Dendritic cell treated with granulocyte-macrophage colony-stimulating factor and Interleukin-4, amounts not matched to agents 40 ng/mL and 50 ng/mL, for 4 days (primary cell): ENCODE measurements at regions not wholly inside any gene's neighbourhood (a gene's known extent, or its start where the extent isn't known, plus 50 kb on each side); places are given as distances from the start of the nearest gene placed in this dataset.

Source experiments
- H3K27ac Mint-ChIP-seq: one replicate; pipeline ENCODE4 v1.8.0; 2022; ENCODE audit warnings: mild to moderate bottlenecking, mixed read lengths
- H3K27me3 Mint-ChIP-seq: one replicate; pipeline ENCODE4 v1.8.0; 2022; ENCODE audit warnings: mild to moderate bottlenecking, mixed read lengths
- H3K36me3 Mint-ChIP-seq: one replicate; pipeline ENCODE4 v1.8.0; 2022; ENCODE audit warnings: low read depth, mixed read lengths
- H3K4me1 Mint-ChIP-seq: one replicate; pipeline ENCODE4 v1.8.0; 2022; ENCODE audit warnings: low read depth, mixed read lengths
- H3K4me3 Mint-ChIP-seq: one replicate; pipeline ENCODE4 v1.8.0; 2022; ENCODE audit warnings: mild to moderate bottlenecking, moderate library complexity, mixed read lengths
- H3K9me3 Mint-ChIP-seq: one replicate; pipeline ENCODE4 v1.8.0; 2022; ENCODE audit warnings: mixed read lengths
- intact Hi-C: fragments of 100-400 bp; cut with micrococcal nuclease; formaldehyde crosslinking; loops from one replicate; pipeline ENCODE4 v1.15.0; 2022

- Mint-ChIP-seq H3K4me1 (peaks cover 60% of the 10 kb centered on the region), H3K36me3 (no peaks in the 10 kb centered on the region), H3K4me3 (no peak overlapping the region), H3K9me3 (no peaks in the 10 kb centered on the region), H3K27me3 (no peaks in the 10 kb centered on the region), H3K27ac (no peak overlapping the region)
- intact Hi-C loops: no loop called here
Observed at GRCh38 chr20:60143261-60143842, 185.1 kb downstream of the CDH26 start.

GRCh38 chr20:60144404-60144803, 186.2 kb downstream of the CDH26 start:
- intact Hi-C loops: no loop called here
- Mint-ChIP-seq H3K4me3 (no peak overlapping the region), H3K27ac (no peak overlapping the region), H3K27me3 (no peaks in the 10 kb centered on the region), H3K36me3 (no peaks in the 10 kb centered on the region), H3K9me3 (no peaks in the 10 kb centered on the region), H3K4me1 (peaks cover 52% of the 10 kb centered on the region)

- H3K27ac Mint-ChIP-seq: no peak overlapping the region
- peaks cover 45% of the 10 kb centered on the region for H3K4me1 Mint-ChIP-seq
- no peaks in the 10 kb centered on the region for H3K9me3 Mint-ChIP-seq
- no peaks in the 10 kb centered on the region for H3K36me3 Mint-ChIP-seq
- no peak overlapping the region for H3K4me3 Mint-ChIP-seq
- intact Hi-C loops: no loop called here
- no peaks in the 10 kb centered on the region for H3K27me3 Mint-ChIP-seq
Observed at GRCh38 chr20:60144974-60145527, 186.8 kb downstream of the CDH26 start.

GRCh38 chr20:60147004-60147403, 188.8 kb downstream of the CDH26 start:
- intact Hi-C loops: no loop called here
- H3K4me3 Mint-ChIP-seq: no peak overlapping the region
- no peaks in the 10 kb centered on the region for H3K9me3 Mint-ChIP-seq
- peaks cover 37% of the 10 kb centered on the region for H3K4me1 Mint-ChIP-seq
- H3K36me3 Mint-ChIP-seq: no peaks in the 10 kb centered on the region
- no peaks in the 10 kb centered on the region for H3K27me3 Mint-ChIP-seq
- H3K27ac Mint-ChIP-seq: no peak overlapping the region

- no peak overlapping the region for H3K27ac Mint-ChIP-seq
- no peaks in the 10 kb centered on the region for H3K27me3 Mint-ChIP-seq
- H3K4me3 Mint-ChIP-seq: no peak overlapping the region
- no peaks in the 10 kb centered on the region for H3K36me3 Mint-ChIP-seq
- no peaks in the 10 kb centered on the region for H3K9me3 Mint-ChIP-seq
- H3K4me1 Mint-ChIP-seq: peaks cover 20% of the 10 kb centered on the region
- intact Hi-C loops: no loop called here
Observed at GRCh38 chr20:60148885-60149284, 190.7 kb downstream of the CDH26 start.

- intact Hi-C loops: no loop called here
- Mint-ChIP-seq H3K9me3 (no peaks in the 10 kb centered on the region), H3K36me3 (no peaks in the 10 kb centered on the region), H3K27me3 (no peaks in the 10 kb centered on the region), H3K4me3 (no peak overlapping the region), H3K27ac (no peak overlapping the region), H3K4me1 (peaks cover 6% of the 10 kb centered on the region)
Observed at GRCh38 chr20:60152792-60153191, 194.6 kb downstream of the CDH26 start.

GRCh38 chr20:60160451-60161145, 202.4 kb downstream of the CDH26 start:
- Mint-ChIP-seq H3K27ac (no peak overlapping the region), H3K4me1 (no peaks in the 10 kb centered on the region), H3K27me3 (no peaks in the 10 kb centered on the region), H3K36me3 (no peaks in the 10 kb centered on the region), H3K4me3 (no peak overlapping the region), H3K9me3 (peaks cover 11% of the 10 kb centered on the region)
- intact Hi-C loops: no loop called here

- Mint-ChIP-seq H3K9me3 (peaks cover 10% of the 10 kb centered on the region), H3K36me3 (peaks cover 6% of the 10 kb centered on the region), H3K4me3 (no peak overlapping the region), H3K4me1 (no peaks in the 10 kb centered on the region), H3K27ac (no peak overlapping the region), H3K27me3 (no peaks in the 10 kb centered on the region)
- intact Hi-C loops: no loop called here
Observed at GRCh38 chr20:60167812-60168211, 209.6 kb downstream of the CDH26 start.

- no peaks in the 10 kb centered on the region for H3K27me3 Mint-ChIP-seq
- intact Hi-C loops: no loop called here
- peaks cover 6% of the 10 kb centered on the region for H3K36me3 Mint-ChIP-seq
- no peak overlapping the region for H3K4me3 Mint-ChIP-seq
- H3K4me1 Mint-ChIP-seq: no peaks in the 10 kb centered on the region
- H3K27ac Mint-ChIP-seq: no peak overlapping the region
- H3K9me3 Mint-ChIP-seq: peaks cover 10% of the 10 kb centered on the region
Observed at GRCh38 chr20:60168963-60169362, 210.7 kb downstream of the CDH26 start.

GRCh38 chr20:60170116-60170515, 211.9 kb downstream of the CDH26 start:
- intact Hi-C loops: no loop called here
- Mint-ChIP-seq H3K9me3 (peaks cover 11% of the 10 kb centered on the region), H3K27me3 (no peaks in the 10 kb centered on the region)

GRCh38 chr20:60171313-60171712, 213.1 kb downstream of the CDH26 start:
- intact Hi-C loops: no loop called here
- Mint-ChIP-seq H3K9me3 (peaks cover 20% of the 10 kb centered on the region), H3K27ac (no peak overlapping the region), H3K4me3 (no peak overlapping the region), H3K4me1 (no peaks in the 10 kb centered on the region), H3K27me3 (no peaks in the 10 kb centered on the region), H3K36me3 (peaks cover 6% of the 10 kb centered on the region)

More at GRCh38 chr20:60170116-60170515, 211.9 kb downstream of the CDH26 start:
- no peak overlapping the region for H3K27ac Mint-ChIP-seq
- peaks cover 6% of the 10 kb centered on the region for H3K36me3 Mint-ChIP-seq
- no peak overlapping the region for H3K4me3 Mint-ChIP-seq
- H3K4me1 Mint-ChIP-seq: no peaks in the 10 kb centered on the region

- no peaks in the 10 kb centered on the region for H3K4me1 Mint-ChIP-seq
- H3K9me3 Mint-ChIP-seq: peaks cover 20% of the 10 kb centered on the region
- no peaks in the 10 kb centered on the region for H3K27me3 Mint-ChIP-seq
- intact Hi-C loops: no loop called here
- H3K36me3 Mint-ChIP-seq: peaks cover 6% of the 10 kb centered on the region
- no peak overlapping the region for H3K4me3 Mint-ChIP-seq
- no peak overlapping the region for H3K27ac Mint-ChIP-seq
Observed at GRCh38 chr20:60171738-60172137, 213.5 kb downstream of the CDH26 start.

- H3K9me3 Mint-ChIP-seq: peaks cover 20% of the 10 kb centered on the region
- H3K4me1 Mint-ChIP-seq: no peaks in the 10 kb centered on the region
- H3K4me3 Mint-ChIP-seq: no peak overlapping the region
- peaks cover 6% of the 10 kb centered on the region for H3K36me3 Mint-ChIP-seq
- H3K27ac Mint-ChIP-seq: no peak overlapping the region
- no peaks in the 10 kb centered on the region for H3K27me3 Mint-ChIP-seq
- intact Hi-C loops: no loop called here
Observed at GRCh38 chr20:60172346-60172984, 214.2 kb downstream of the CDH26 start.

- H3K36me3 Mint-ChIP-seq: no peaks in the 10 kb centered on the region
- H3K4me1 Mint-ChIP-seq: no peaks in the 10 kb centered on the region
- H3K27me3 Mint-ChIP-seq: no peaks in the 10 kb centered on the region
- peaks cover 10% of the 10 kb centered on the region for H3K9me3 Mint-ChIP-seq
- no peak overlapping the region for H3K27ac Mint-ChIP-seq
- intact Hi-C loops: no loop called here
- no peak overlapping the region for H3K4me3 Mint-ChIP-seq
Observed at GRCh38 chr20:60177080-60177479, 218.9 kb downstream of the CDH26 start.
